ENCODE measurements at regions not wholly inside any gene's neighbourhood (a gene's known extent, or its start where the extent isn't known, plus 50 kb on each side); places are given as distances from the start of the nearest gene placed in this dataset.

DNA sequence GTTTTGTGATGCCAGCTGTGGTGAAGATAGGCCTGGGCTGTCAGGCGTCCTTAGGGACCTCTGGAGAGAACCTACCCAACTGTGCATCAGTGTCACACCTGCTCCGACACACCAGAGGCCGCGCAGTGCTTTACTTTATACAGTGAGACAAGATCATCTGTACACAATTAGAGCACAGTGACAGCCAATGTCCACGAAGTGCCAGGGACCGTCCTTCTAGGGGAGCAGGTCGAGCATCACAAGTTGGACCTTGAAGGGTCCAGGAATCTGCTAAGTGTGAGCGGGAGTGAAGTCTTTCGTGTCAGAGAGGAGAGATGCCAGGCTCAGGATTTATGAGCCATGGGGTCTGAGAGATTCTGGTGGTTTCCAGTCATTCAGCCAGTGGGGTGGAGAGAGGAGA is 104.2 kb downstream of the TMEM18 start:
- POLR2A ChIA-PET (ENCODE audit: unreplicated experiment): no interaction called here
- BruUV-seq (replicated peaks): no TSS peak

GRCh38 chr2:569681-570080 is 107.5 kb downstream of the TMEM18 start:
- H4K20me1 ChIP-seq (ENCODE audit: insufficient read depth): no peaks in the 10 kb centered on the region
- H3F3A ChIP-seq (ENCODE audit: insufficient read depth, low read depth): peaks cover 5% of the 10 kb centered on the region; the same call in 1 of the 2 replicates
- TF ChIP-seq, protein P1, sequence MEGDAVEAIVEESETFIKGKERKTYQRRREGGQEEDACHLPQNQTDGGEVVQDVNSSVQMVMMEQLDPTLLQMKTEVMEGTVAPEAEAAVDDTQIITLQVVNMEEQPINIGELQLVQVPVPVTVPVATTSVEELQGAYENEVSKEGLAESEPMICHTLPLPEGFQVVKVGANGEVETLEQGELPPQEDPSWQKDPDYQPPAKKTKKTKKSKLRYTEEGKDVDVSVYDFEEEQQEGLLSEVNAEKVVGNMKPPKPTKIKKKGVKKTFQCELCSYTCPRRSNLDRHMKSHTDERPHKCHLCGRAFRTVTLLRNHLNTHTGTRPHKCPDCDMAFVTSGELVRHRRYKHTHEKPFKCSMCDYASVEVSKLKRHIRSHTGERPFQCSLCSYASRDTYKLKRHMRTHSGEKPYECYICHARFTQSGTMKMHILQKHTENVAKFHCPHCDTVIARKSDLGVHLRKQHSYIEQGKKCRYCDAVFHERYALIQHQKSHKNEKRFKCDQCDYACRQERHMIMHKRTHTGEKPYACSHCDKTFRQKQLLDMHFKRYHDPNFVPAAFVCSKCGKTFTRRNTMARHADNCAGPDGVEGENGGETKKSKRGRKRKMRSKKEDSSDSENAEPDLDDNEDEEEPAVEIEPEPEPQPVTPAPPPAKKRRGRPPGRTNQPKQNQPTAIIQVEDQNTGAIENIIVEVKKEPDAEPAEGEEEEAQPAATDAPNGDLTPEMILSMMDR (conservative IDR thresholded peaks at IDR 0.05): no peak
- no peak for TF ChIP-seq EZH2 (IDR thresholded peaks at IDR 0.05; ENCODE audit: low read depth)
- ChIA-PET CTCF (no interaction called here), POLR2A (ENCODE audit: unreplicated experiment) (no interaction called here)
- intact Hi-C loops (cut with micrococcal nuclease; ENCODE audit: unreplicated experiment): no loop called here
- peaks cover 3% of the 10 kb centered on the region; the same call in 1 of the 2 replicates for H3K9me3 ChIP-seq (ENCODE audit: insufficient read depth, low read depth)
- no peaks in the 10 kb centered on the region for H3K36me3 ChIP-seq (ENCODE audit: low read depth)
- H3K27ac ChIP-seq: no peak overlapping the region
- no peaks in the 10 kb centered on the region for H3K79me2 ChIP-seq (ENCODE audit: low read depth)
- no peak overlapping the region for H2AFZ ChIP-seq
- H3K4me3 ChIP-seq: no peak overlapping the region
- no peak for DNase-seq
- H3K27me3 ChIP-seq (ENCODE audit: insufficient read depth, low read depth): no peaks in the 10 kb centered on the region
- no peaks in the 10 kb centered on the region for H3K9me2 ChIP-seq (ENCODE audit: insufficient read depth)
- peaks cover 30% of the 10 kb centered on the region for H3K4me1 ChIP-seq (replicated peaks; ENCODE audit: insufficient read depth)
- no peak overlapping the region for H3K4me2 ChIP-seq
- no TSS peak for BruUV-seq (replicated peaks)

More for the DNA sequence above, 104.2 kb downstream of the TMEM18 start:
- H2AFZ ChIP-seq: no peak overlapping the region
- peaks cover 15% of the 10 kb centered on the region for H3K4me1 ChIP-seq (replicated peaks; ENCODE audit: insufficient read depth)
- peaks cover 3% of the 10 kb centered on the region; the same call in 1 of the 2 replicates for H3K9me3 ChIP-seq (ENCODE audit: insufficient read depth, low read depth)
- peaks cover 5% of the 10 kb centered on the region; the same call in 1 of the 2 replicates for H3F3A ChIP-seq (ENCODE audit: insufficient read depth, low read depth)
- no peak overlapping the region for H3K4me3 ChIP-seq
- no peak for DNase-seq
- no peak overlapping the region for H3K4me2 ChIP-seq
- intact Hi-C loops (cut with micrococcal nuclease; ENCODE audit: unreplicated experiment): no loop called here
- H4K20me1 ChIP-seq (ENCODE audit: insufficient read depth): no peaks in the 10 kb centered on the region
- H3K79me2 ChIP-seq (ENCODE audit: low read depth): no peaks in the 10 kb centered on the region
- no peaks in the 10 kb centered on the region for H3K9me2 ChIP-seq (ENCODE audit: insufficient read depth)
- H3K27ac ChIP-seq: no peak overlapping the region
- TF ChIP-seq EZH2 (IDR thresholded peaks at IDR 0.05; ENCODE audit: low read depth): no peak
- TF ChIP-seq, protein P1 (conservative IDR thresholded peaks at IDR 0.05): no peak
- CTCF ChIA-PET: no interaction called here
- no peaks in the 10 kb centered on the region for H3K27me3 ChIP-seq (ENCODE audit: insufficient read depth, low read depth)
- H3K36me3 ChIP-seq (ENCODE audit: low read depth): no peaks in the 10 kb centered on the region

DNA sequence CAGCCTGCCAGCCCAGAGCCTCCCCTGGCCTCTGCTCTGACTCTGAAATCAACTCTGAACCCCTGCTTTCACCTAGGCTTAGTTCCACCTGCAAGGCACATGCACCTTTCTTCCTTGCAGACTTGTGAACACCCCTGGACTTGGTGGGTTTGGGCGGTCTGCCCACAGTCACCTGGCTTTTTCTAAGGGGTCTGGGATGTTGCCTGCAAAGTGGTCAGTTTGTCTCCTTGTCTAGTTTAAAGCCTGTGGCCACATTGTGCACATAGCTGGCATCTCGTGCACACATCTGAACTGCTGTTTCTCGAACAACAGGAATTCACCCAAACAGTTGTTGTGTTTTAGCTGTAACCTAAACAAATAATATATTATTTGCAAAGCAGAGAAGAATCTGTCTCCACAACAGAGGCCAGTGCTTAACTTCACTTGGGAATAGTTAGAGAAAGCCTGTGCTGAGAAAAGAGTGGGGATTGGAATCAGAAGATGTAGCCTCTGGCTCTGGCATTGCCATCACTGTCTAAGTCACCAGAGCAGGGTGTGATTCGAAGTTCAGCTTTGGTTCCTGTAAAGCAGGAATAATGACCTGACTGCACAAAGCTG is 108.5 kb downstream of the TMEM18 start:
- DNase-seq: no peak
- Histone ChIP-seq H3K9me2 (ENCODE audit: insufficient read depth) (no peaks in the 10 kb centered on the region), H3K4me1 (replicated peaks; ENCODE audit: insufficient read depth) (peaks cover 30% of the 10 kb centered on the region), H3K79me2 (ENCODE audit: low read depth) (no peaks in the 10 kb centered on the region), H3K4me3 (peak overlapping the region; percentile 41; the same call in 1 of the 2 replicates), H3K9me3 (ENCODE audit: insufficient read depth, low read depth) (peaks cover 3% of the 10 kb centered on the region; the same call in 1 of the 2 replicates), H3K27ac (peak overlapping the region; percentile 63), H4K20me1 (ENCODE audit: insufficient read depth) (no peaks in the 10 kb centered on the region), H2AFZ (peak overlapping the region; percentile 68), H3K4me2 (peak overlapping the region; percentile 76), H3F3A (ENCODE audit: insufficient read depth, low read depth) (peaks cover 5% of the 10 kb centered on the region; the same call in 1 of the 2 replicates), H3K27me3 (ENCODE audit: insufficient read depth, low read depth) (peaks cover 4% of the 10 kb centered on the region), H3K36me3 (ENCODE audit: low read depth) (no peaks in the 10 kb centered on the region)
- no TSS peak for BruUV-seq (replicated peaks)
- POLR2A ChIA-PET (ENCODE audit: unreplicated experiment): no interaction called here
- intact Hi-C loops (cut with micrococcal nuclease; ENCODE audit: unreplicated experiment): no loop called here
- CTCF ChIA-PET: no interaction called here
- TF ChIP-seq, protein P1 (conservative IDR thresholded peaks at IDR 0.05): no peak
- TF ChIP-seq EZH2 (IDR thresholded peaks at IDR 0.05; ENCODE audit: low read depth): no peak
